A549 (cell line): ENCODE measurements at regions not wholly inside any gene's neighbourhood (a gene's known extent, or its start where the extent isn't known, plus 50 kb on each side); places are given as distances from the start of the nearest gene placed in this dataset.

Experiments used
- ATAC-seq, 2 experiments: fragments of 200-7000 bp in 1 of 2; fragments of >200 bp in 1 of 2; cut with Nextera tagmentation in 1 of 2; cut with Tn5 transposase in 1 of 2; 3 replicates each; pipeline versions ENCODE4 v1.8.0 to v1.9.1; 2018 to 2020; ENCODE audit warnings: mild to moderate bottlenecking in 1 of 2, moderate library complexity in 1 of 2
- CTCF ChIA-PET: fragments of 300-600 bp; sonication (Branson Sonifier 250); formaldehyde crosslinking; extraction: SDS; loops from one replicate; lab custom pipeline; 2021; ENCODE audit warnings: antibody characterized with exemption, inconsistent platforms; lab: Yijun Ruan, JAX
- POLR2A ChIA-PET: fragments of 350-600 bp; formaldehyde crosslinking; extraction: SDS; loops from one replicate; lab custom pipeline; 2021; ENCODE audit warnings: antibody characterized with exemption, inconsistent platforms; lab: Yijun Ruan, JAX
- DNase-seq, 2 experiments: peaks; one replicate each; pipeline versions ENCODE4 v3.0.0 to v3.0.0-alpha.2; 2011 to 2016; ENCODE audit warnings: low read depth in 1 of 2, low spot score in 1 of 2
- FAIRE-seq: peaks from 2 replicates; lab custom pipeline; 2011; peaks lifted over from hg19 to GRCh38; lab: Jason Lieb, UNC
- H3K27ac ChIP-seq, 2 experiments: fragments of >200 bp; sonication (Bioruptor Twin); formaldehyde crosslinking; 3 replicates each; pipeline ENCODE4 v1.5.1; 2016 to 2017
- H3K4me1 ChIP-seq: fragments of >200 bp; sonication (Bioruptor Twin); formaldehyde crosslinking; 3 replicates; pipeline ENCODE4 v1.6.1; 2016
- H3K4me2 ChIP-seq: fragments of >200 bp; sonication (Bioruptor Twin); formaldehyde crosslinking; 3 replicates; pipeline ENCODE4 v1.6.1; 2016
- H3K4me3 ChIP-seq: fragments of >200 bp; sonication (Bioruptor Twin); formaldehyde crosslinking; 3 replicates; pipeline ENCODE4 v1.5.1; 2016
- H3K9me3 ChIP-seq: fragments of >200 bp; sonication (Bioruptor Twin); formaldehyde crosslinking; 3 replicates; pipeline ENCODE4 v1.6.1; 2016
- BCL3 ChIP-seq: fragments of >200 bp; sonication (Bioruptor Twin); formaldehyde crosslinking; IDR thresholded peaks from 3 replicates; pipeline ENCODE4 v1.6.1; 2016
- CBX2 ChIP-seq: fragments of 200-600 bp; sonication (generic); IDR thresholded peaks from 2 replicates; pipeline ENCODE4 v1.6.1; 2016; ENCODE audit warnings: low read depth, mild to moderate bottlenecking, borderline replicate concordance
- CBX8 ChIP-seq: fragments of 200-600 bp; sonication (generic); IDR thresholded peaks from 2 replicates; pipeline ENCODE4 v1.6.1; 2016
- CEBPB ChIP-seq, 2 experiments: fragments of >200 bp in 1 of 2; sonication (Bioruptor Twin) in 1 of 2; formaldehyde crosslinking in 1 of 2; IDR thresholded peaks; 2 replicates each; pipeline ENCODE4 v1.6.1; 2012 to 2016
- CHD2 ChIP-seq: fragments of 150-350 bp; IDR thresholded peaks from 2 replicates; pipeline ENCODE4 v1.6.1; 2014; ENCODE audit warnings: low read length; ENCODE audit not compliant: partially characterized antibody
- E2F6 ChIP-seq: IDR thresholded peaks from 2 replicates; pipeline ENCODE4 v1.6.1; 2012; ENCODE audit warnings: low read depth, borderline replicate concordance
- FOSL2 ChIP-seq, 2 experiments: fragments of 450-650 bp in 1 of 2; fragments of >200 bp in 1 of 2; sonication (Bioruptor Twin) in 1 of 2; formaldehyde crosslinking; IDR thresholded peaks; 2 replicates each; pipeline versions ENCODE4 v1.5.0 to v1.6.1; 2016 to 2020; ENCODE audit warnings: mild to moderate bottlenecking in 1 of 2, moderate library complexity in 1 of 2
- GATA3 ChIP-seq: IDR thresholded peaks from 2 replicates; pipeline ENCODE4 v1.6.1; 2012; ENCODE audit warnings: borderline replicate concordance
- HDAC2 ChIP-seq: fragments of 200-600 bp; sonication (generic); IDR thresholded peaks from 2 replicates; pipeline ENCODE4 v1.6.1; 2016
- HES2 ChIP-seq: fragments of >200 bp; sonication (Bioruptor Twin); formaldehyde crosslinking; IDR thresholded peaks from 2 replicates; pipeline ENCODE4 v1.6.1; 2016
- HEYL ChIP-seq: fragments of 250-450 bp; sonication (Bioruptor Pico); IDR thresholded peaks from 2 replicates; pipeline ENCODE4 v1.8.0; 2021; ENCODE audit warnings: mild to moderate bottlenecking, moderate library complexity
- HOXB5 ChIP-seq: fragments of 250-450 bp; sonication (Bioruptor Pico); IDR thresholded peaks from 2 replicates; pipeline ENCODE4 v1.5.0; 2020; ENCODE audit warnings: mild to moderate bottlenecking, moderate library complexity
- JUN ChIP-seq, 2 experiments: fragments of >200 bp; sonication (Bioruptor Twin); formaldehyde crosslinking; IDR thresholded peaks; 2 replicates in 1 of 2; 3 replicates in 1 of 2; pipeline ENCODE4 v1.6.1; 2016 to 2017
- MAZ ChIP-seq: fragments of 150-350 bp; IDR thresholded peaks from 2 replicates; pipeline ENCODE4 v1.6.1; 2014; ENCODE audit warnings: antibody characterized with exemption, low read depth, low read length, borderline replicate concordance
- NFE2L2 ChIP-seq: fragments of 150-350 bp; conservative IDR thresholded peaks from 2 replicates; pipeline ENCODE4 v1.6.1; 2014; ENCODE audit warnings: low read length
- NPAS2 ChIP-seq: fragments of 250-450 bp; sonication (Bioruptor Pico); IDR thresholded peaks from 2 replicates; pipeline ENCODE4 v1.8.0; 2022; ENCODE audit warnings: mild to moderate bottlenecking, moderate library complexity, borderline replicate concordance
- POLR2AphosphoS2 ChIP-seq: conservative IDR thresholded peaks from 2 replicates; pipeline ENCODE4 v1.6.1; 2012; ENCODE audit warnings: low read length, improper control_type of control experiment, inconsistent platforms
- RAD21 ChIP-seq, 2 experiments: fragments of >200 bp in 1 of 2; sonication (Bioruptor Twin) in 1 of 2; formaldehyde crosslinking in 1 of 2; IDR thresholded peaks in 1 of 2; conservative IDR thresholded peaks in 1 of 2; 2 replicates in 1 of 2; 3 replicates in 1 of 2; pipeline ENCODE4 v1.6.1; 2012 to 2018; ENCODE audit warnings: inconsistent platforms in 1 of 2
- RARB ChIP-seq: fragments of 250-450 bp; sonication (Bioruptor Pico); IDR thresholded peaks from 2 replicates; pipeline ENCODE4 v1.8.0; 2021; ENCODE audit warnings: mild to moderate bottlenecking, moderate library complexity
- RCOR1 ChIP-seq: fragments of 150-350 bp; IDR thresholded peaks from 2 replicates; pipeline ENCODE4 v1.6.1; 2014; ENCODE audit warnings: antibody characterized with exemption, low read length, low read depth
- RNF2 ChIP-seq: fragments of 200-600 bp; sonication (generic); IDR thresholded peaks from 2 replicates; pipeline ENCODE4 v1.6.1; 2016; ENCODE audit warnings: low read depth, mild to moderate bottlenecking, antibody characterized with exemption, moderate library complexity, borderline replicate concordance
- SMC3 ChIP-seq: fragments of >200 bp; sonication (Bioruptor Twin); formaldehyde crosslinking; IDR thresholded peaks from 3 replicates; pipeline ENCODE4 v1.6.1; 2018; ENCODE audit warnings: inconsistent platforms
- TFCP2L1 ChIP-seq: fragments of 250-450 bp; sonication (Bioruptor Pico); IDR thresholded peaks from 2 replicates; pipeline ENCODE4 v1.5.0; 2021; ENCODE audit warnings: mild to moderate bottlenecking
- ZC3H11A ChIP-seq: fragments of 450-650 bp; IDR thresholded peaks from 2 replicates; pipeline ENCODE4 v1.6.1; 2014; ENCODE audit warnings: antibody characterized with exemption, mild to moderate bottlenecking
- ZFP36 ChIP-seq: fragments of 450-650 bp; IDR thresholded peaks from 2 replicates; pipeline ENCODE4 v1.6.1; 2014; ENCODE audit warnings: borderline replicate concordance; ENCODE audit not compliant: partially characterized antibody
- ZNF302 ChIP-seq: fragments of 250-450 bp; sonication (Bioruptor Pico); IDR thresholded peaks from 2 replicates; pipeline ENCODE4 v1.9.0; 2021; ENCODE audit warnings: inconsistent platforms, mild to moderate bottlenecking, moderate library complexity
- WGBS: methylation state at CpG from one replicate; pipeline ENCODE4 v1.1.6; 2017; ENCODE audit errors: missing lambda C conversion rate; 5-methylcytosine and 5-hydroxymethylcytosine counted together
- TF ChIP-seq, protein P1 (sequence below): fragments of 150-350 bp; IDR thresholded peaks from 2 replicates; pipeline ENCODE4 v1.6.1; 2014; ENCODE audit warnings: low read depth, mild to moderate bottlenecking, low read length

DNA sequence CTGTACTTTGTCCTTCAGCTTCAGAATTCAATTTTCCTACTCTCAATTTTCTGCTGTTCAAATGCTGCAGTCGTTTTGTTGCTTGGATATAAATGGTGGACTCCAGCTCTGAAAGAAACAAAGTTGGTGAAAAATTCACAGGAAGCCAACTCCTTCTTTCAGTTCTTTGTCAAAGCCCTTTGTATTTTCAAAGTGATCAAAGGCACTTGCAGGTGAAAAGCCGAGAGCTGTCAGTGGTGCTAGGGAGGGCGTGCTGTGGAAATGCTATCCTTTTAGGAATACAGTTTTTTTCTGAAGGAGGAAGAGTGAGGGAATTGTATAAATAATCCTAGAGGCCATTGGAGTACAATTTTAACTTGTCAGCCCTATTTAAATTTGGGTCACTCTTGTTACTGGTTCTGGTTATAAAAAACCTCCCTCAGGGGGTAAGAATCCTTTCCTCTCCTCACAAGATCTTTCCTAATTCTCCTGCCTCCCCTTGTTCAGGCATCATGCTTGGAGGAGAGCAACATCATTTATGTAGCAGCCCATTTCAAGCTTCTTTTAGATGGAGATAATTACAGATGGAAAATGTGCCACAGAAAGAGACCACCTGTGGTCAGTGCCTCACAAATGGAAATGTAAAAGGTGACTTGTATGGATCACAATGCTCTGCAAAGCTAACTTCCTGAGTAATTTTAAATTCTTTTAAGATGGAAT lies 62.5 kb upstream of the GHR start:
- FAIRE-seq: no peak
- H3K9me3 ChIP-seq: no peaks in the 10 kb centered on the region
- no peak overlapping the region for H3K4me3 ChIP-seq
- H3K4me2 ChIP-seq: no peak overlapping the region
- no peak overlapping the region for H3K27ac ChIP-seq
- WGBS: 1% methylated on average over 3 of the region's 3 CpGs
- TF ChIP-seq HOXB5 (CRISPR knock-in tag): no peak
- TF ChIP-seq NFE2L2: no peak
- TF ChIP-seq ZFP36: no peak
- TF ChIP-seq CBX8: no peak
- TF ChIP-seq, all 56 proteins: peak for 0
- POLR2A ChIA-PET: no interaction called here
- CTCF ChIA-PET: no interaction called here
- no peaks in the 10 kb centered on the region for H3K4me1 ChIP-seq
- ATAC-seq (no peak), DNase-seq (no peak)

DNA sequence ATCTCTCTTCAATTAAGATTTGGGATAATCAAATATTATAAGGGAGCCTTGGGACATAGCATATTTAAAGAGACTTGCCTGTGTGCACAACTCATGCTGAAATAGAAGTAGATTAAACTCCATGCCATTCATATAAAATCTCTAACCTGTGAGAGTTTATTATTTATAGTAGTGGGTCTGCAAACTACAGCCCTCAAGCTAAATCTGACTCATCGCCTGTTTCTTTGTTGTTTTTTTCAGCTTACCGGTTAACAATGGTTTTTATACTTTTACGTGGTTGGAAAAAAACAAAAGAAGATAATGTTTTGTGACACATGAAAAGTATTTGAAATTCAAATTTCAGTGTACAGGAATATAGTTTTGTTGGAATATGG lies 61.9 kb upstream of the GHR start:
- no peak for FAIRE-seq
- ATAC-seq: no peak
- Histone ChIP-seq H3K9me3 (no peaks in the 10 kb centered on the region), H3K4me1 (no peaks in the 10 kb centered on the region), H3K4me2 (no peak overlapping the region), H3K4me3 (no peak overlapping the region), H3K27ac (no peak overlapping the region)
- ChIA-PET POLR2A (no interaction called here), CTCF (no interaction called here)
- WGBS: 14% methylated on average over 3 of the region's 3 CpGs
- DNase-seq: no peak
- TF ChIP-seq GATA3 (no peak), HEYL (CRISPR knock-in tag) (no peak), RNF2 (no peak), E2F6 (no peak), RARB (CRISPR knock-in tag) (no peak), RAD21 (conservative IDR thresholded peaks at IDR 0.05 in 1 of 2, IDR thresholded peaks at IDR 0.05 in 1 of 2) (no peak), FOSL2 (IDR thresholded peaks at IDR 0.05) (no peak), FOSL2 (CRISPR knock-in tag; IDR thresholded peaks at IDR 0.05) (no peak), HES2 (no peak), CEBPB (IDR thresholded peaks at IDR 0.05) (no peak), SMC3 (no peak)
- TF ChIP-seq, protein P1, sequence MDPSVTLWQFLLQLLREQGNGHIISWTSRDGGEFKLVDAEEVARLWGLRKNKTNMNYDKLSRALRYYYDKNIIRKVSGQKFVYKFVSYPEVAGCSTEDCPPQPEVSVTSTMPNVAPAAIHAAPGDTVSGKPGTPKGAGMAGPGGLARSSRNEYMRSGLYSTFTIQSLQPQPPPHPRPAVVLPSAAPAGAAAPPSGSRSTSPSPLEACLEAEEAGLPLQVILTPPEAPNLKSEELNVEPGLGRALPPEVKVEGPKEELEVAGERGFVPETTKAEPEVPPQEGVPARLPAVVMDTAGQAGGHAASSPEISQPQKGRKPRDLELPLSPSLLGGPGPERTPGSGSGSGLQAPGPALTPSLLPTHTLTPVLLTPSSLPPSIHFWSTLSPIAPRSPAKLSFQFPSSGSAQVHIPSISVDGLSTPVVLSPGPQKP: no peak

- FAIRE-seq: no peak
- H3K4me1 ChIP-seq: no peaks in the 10 kb centered on the region
- TF ChIP-seq, protein P1: no peak
- TF ChIP-seq CHD2 (no peak), RCOR1 (no peak), ZC3H11A (no peak), BCL3 (no peak), CBX8 (no peak), MAZ (no peak), HDAC2 (no peak), CBX2 (no peak), HOXB5 (CRISPR knock-in tag) (no peak), JUN (IDR thresholded peaks at IDR 0.05) (no peak), TFCP2L1 (no peak), POLR2AphosphoS2 (no peak), ZNF302 (CRISPR knock-in tag) (no peak), NPAS2 (CRISPR knock-in tag) (no peak)
- POLR2A ChIA-PET: no interaction called here
- H3K4me2 ChIP-seq: no peak overlapping the region
- H3K9me3 ChIP-seq: no peaks in the 10 kb centered on the region
- WGBS: 8% methylated on average over 2 of the region's 2 CpGs
- H3K27ac ChIP-seq: no peak overlapping the region
- CTCF ChIA-PET: no interaction called here
- no peak overlapping the region for H3K4me3 ChIP-seq
- no peak for DNase-seq
- ATAC-seq: no peak
Measured at GRCh38 chr5:42366051-42366450, 57.2 kb upstream of the GHR start.
